Thyroid gland (tissue), 4 donors: ENCODE measurements at regions not wholly inside any gene's neighbourhood (a gene's known extent, or its start where the extent isn't known, plus 50 kb on each side); places are given as distances from the start of the nearest gene placed in this dataset.
"Not testable (repeated sequence)": the region's sequence is repeated elsewhere in the genome, so short reads cannot be mapped to it uniquely, and the experiment has no call there.

ENCODE experiments used
- DNase-seq, 2 donors: peaks; one replicate each; pipeline ENCODE4 v3.0.0-alpha.2; 2019
- H3K27ac ChIP-seq, 3 donors: fragments of 200-600 bp; sonication (generic); 1 replicate in 2 of 3; 2 replicates in 1 of 3; pipeline ENCODE4 v1.5.1; 2016 to 2019; ENCODE audit warnings: mild to moderate bottlenecking in 1 of 3, moderate library complexity in 1 of 3
- H3K27me3 ChIP-seq: fragments of 200-600 bp; sonication (generic); one replicate; pipeline ENCODE4 v1.5.1; 2019
- H3K36me3 ChIP-seq, 2 donors: fragments of 200-600 bp; sonication (generic); one replicate each; pipeline ENCODE4 v1.5.1; 2016 to 2019
- H3K4me1 ChIP-seq, 2 donors: fragments of 200-600 bp; sonication (generic); one replicate each; pipeline ENCODE4 v1.5.1; 2017 to 2019
- H3K4me3 ChIP-seq, 3 donors: fragments of 200-600 bp; sonication (generic); replicated peaks in 1 of 3; 1 replicate in 2 of 3; 2 replicates in 1 of 3; pipeline ENCODE4 v1.5.1; 2016; ENCODE audit warnings: mild to moderate bottlenecking in 1 of 3
- H3K9me3 ChIP-seq: fragments of 200-600 bp; sonication (generic); one replicate; pipeline ENCODE4 v1.5.1; 2017
- CTCF ChIP-seq, 6 experiments: fragments of 200-600 bp in 3 of 6; fragments of 450-650 bp in 3 of 6; sonication (generic) in 3 of 6; IDR thresholded peaks; one replicate each; pipeline ENCODE4 v1.5.1; 2016 to 2019; ENCODE audit warnings: antibody characterized with exemption in 6 of 6, mild to moderate bottlenecking in 2 of 6, inconsistent platforms in 1 of 6, moderate library complexity in 1 of 6
- POLR2A ChIP-seq, 2 donors: fragments of 450-650 bp; IDR thresholded peaks; one replicate each; pipeline ENCODE4 v1.6.1; 2017; ENCODE audit warnings: antibody characterized with exemption in 2 of 2, mild to moderate bottlenecking in 2 of 2, moderate library complexity in 1 of 2
- WGBS, 2 donors: methylation state at CpG; one replicate each; pipeline ENCODE4 v1.1.5; 2017; 5-methylcytosine and 5-hydroxymethylcytosine counted together
- intact Hi-C: fragments of 100-400 bp; cut with DNase I; formaldehyde crosslinking; loops from one replicate; pipeline ENCODE4 v1.15.1; 2023

- no peak overlapping the region for H3K4me3 ChIP-seq
Observed at GRCh38 chr2:167851323-167851860, 396.0 kb downstream of the STK39 start.

GRCh38 chr2:167844714-167845530, 402.5 kb downstream of the STK39 start:
- Histone ChIP-seq H3K27ac (no peak overlapping the region), H3K36me3 (no peaks in the 10 kb centered on the region), H3K27me3 (no peaks in the 10 kb centered on the region), H3K4me3 (no peak overlapping the region), H3K9me3 (no peaks in the 10 kb centered on the region), H3K4me1 (no peaks in the 10 kb centered on the region)
- intact Hi-C loops: no loop called here
- TF ChIP-seq POLR2A (IDR thresholded peaks at IDR 0.05) (no peak), CTCF (IDR thresholded peaks at IDR 0.05) (no peak)
- no peak for DNase-seq
- WGBS, 2 donors: 75% methylated on average over 9 of the region's 9 CpGs

More at GRCh38 chr2:167851323-167851860, 396.0 kb downstream of the STK39 start:
- H3K27ac ChIP-seq: no peak overlapping the region
- H3K27me3 ChIP-seq: no peaks in the 10 kb centered on the region
- DNase-seq: no peak
- no peaks in the 10 kb centered on the region for H3K4me1 ChIP-seq
- no peaks in the 10 kb centered on the region for H3K9me3 ChIP-seq
- intact Hi-C loops: no loop called here
- H3K36me3 ChIP-seq: no peaks in the 10 kb centered on the region
- TF ChIP-seq CTCF (IDR thresholded peaks at IDR 0.05) (no peak), POLR2A (IDR thresholded peaks at IDR 0.05) (no peak)
- WGBS, 2 donors: 54 to 60% methylated on average over 4 of the region's 4 CpGs

- no peaks in the 10 kb centered on the region for H3K36me3 ChIP-seq
- H3K4me1 ChIP-seq: no peaks in the 10 kb centered on the region
- no peaks in the 10 kb centered on the region for H3K27me3 ChIP-seq
- no peak overlapping the region for H3K27ac ChIP-seq
- intact Hi-C loops: no loop called here
- no peaks in the 10 kb centered on the region for H3K9me3 ChIP-seq
- no peak overlapping the region for H3K4me3 ChIP-seq
- TF ChIP-seq CTCF (IDR thresholded peaks at IDR 0.05): no peak
- no peak for TF ChIP-seq POLR2A (IDR thresholded peaks at IDR 0.05)
- 73 to 91% methylated on average over 2 of the region's 2 CpGs for WGBS, 2 donors
- no peak for DNase-seq
Observed at GRCh38 chr2:167843657-167844056, 403.7 kb downstream of the STK39 start.

GRCh38 chr2:167843217-167843616, 404.2 kb downstream of the STK39 start:
- H3K27ac ChIP-seq: no peak overlapping the region
- no peaks in the 10 kb centered on the region for H3K9me3 ChIP-seq
- TF ChIP-seq POLR2A (IDR thresholded peaks at IDR 0.05) (no peak), CTCF (IDR thresholded peaks at IDR 0.05) (no peak)
- 89 to 96% methylated on average over 1 of the region's 1 CpG for WGBS, 2 donors
- H3K4me3 ChIP-seq: no peak overlapping the region
- intact Hi-C loops: no loop called here
- H3K4me1 ChIP-seq: no peaks in the 10 kb centered on the region
- H3K27me3 ChIP-seq: no peaks in the 10 kb centered on the region
- no peak for DNase-seq
- no peaks in the 10 kb centered on the region for H3K36me3 ChIP-seq

- Histone ChIP-seq H3K27me3 (no peaks in the 10 kb centered on the region), H3K4me1 (no peaks in the 10 kb centered on the region), H3K27ac (no peak overlapping the region), H3K4me3 (no peak overlapping the region), H3K36me3 (no peaks in the 10 kb centered on the region), H3K9me3 (no peaks in the 10 kb centered on the region)
- no peak for TF ChIP-seq CTCF (IDR thresholded peaks at IDR 0.05)
- no peak for TF ChIP-seq POLR2A (IDR thresholded peaks at IDR 0.05)
- no peak for DNase-seq
- whole genome bisulfite sequencing, 2 donors: 87 to 91% methylated on average over 1 of the region's 1 CpG
- intact Hi-C loops: no loop called here
Observed at GRCh38 chr2:167842047-167842446, 405.3 kb downstream of the STK39 start.

- H3K9me3 ChIP-seq, DNase-seq, H3K27me3 ChIP-seq, H3K36me3 ChIP-seq, intact Hi-C loops, H3K4me1 ChIP-seq, H3K27ac ChIP-seq, H3K4me3 ChIP-seq: not testable (repeated sequence)
- 88 to 91% methylated on average over 4 to 5 of the region's 8 CpGs for WGBS, 2 donors
Observed at GRCh38 chr2:167835290-167835689, 412.1 kb downstream of the STK39 start.
